Adipocyte (in vitro differentiated cells): ENCODE measurements at regions not wholly inside any gene's neighbourhood (a gene's known extent, or its start where the extent isn't known, plus 50 kb on each side); places are given as distances from the start of the nearest gene placed in this dataset.

ENCODE experiments used
- DNase-seq: peaks from one replicate; pipeline ENCODE4 v3.0.0-alpha.2; 2015; ENCODE audit warnings: low read depth
- H3K27me3 ChIP-seq: replicated peaks from 2 replicates; pipeline ENCODE4 v1.7.0; 2013; ENCODE audit warnings: mild to moderate bottlenecking, low read length, moderate library complexity; ENCODE audit not compliant: control insufficient read depth, insufficient read depth
- H3K36me3 ChIP-seq: 2 replicates; pipeline ENCODE4 v1.7.0; 2013; ENCODE audit warnings: low read length, mild to moderate bottlenecking, moderate library complexity; ENCODE audit not compliant: control insufficient read depth, insufficient read depth, severe bottlenecking
- H3K4me1 ChIP-seq: 2 replicates; pipeline ENCODE4 v1.7.0; 2013; ENCODE audit warnings: mild to moderate bottlenecking, low read length, moderate library complexity; ENCODE audit not compliant: control insufficient read depth, insufficient read depth
- H3K4me3 ChIP-seq: 2 replicates; pipeline ENCODE4 v1.7.0; 2013; ENCODE audit warnings: mild to moderate bottlenecking, low read length, moderate library complexity
- H3K9ac ChIP-seq: 2 replicates; pipeline ENCODE4 v1.7.0; 2013; ENCODE audit warnings: mild to moderate bottlenecking, low read length, moderate library complexity
- H3K9me3 ChIP-seq: 2 replicates; pipeline ENCODE4 v1.7.0; 2013; ENCODE audit warnings: mild to moderate bottlenecking, low read length, moderate library complexity; ENCODE audit not compliant: control insufficient read depth

GRCh38 chr16:86050591-86051367 is 151.8 kb downstream of the IRF8 start:
- H3K9ac ChIP-seq: no peak overlapping the region
- no peak for DNase-seq
- H3K4me3 ChIP-seq: no peak overlapping the region
- no peaks in the 10 kb centered on the region for H3K36me3 ChIP-seq
- peaks cover 85% of the 10 kb centered on the region for H3K27me3 ChIP-seq
- H3K9me3 ChIP-seq: no peaks in the 10 kb centered on the region
- no peaks in the 10 kb centered on the region for H3K4me1 ChIP-seq

GRCh38 chr16:86051368-86052114 is 152.6 kb downstream of the IRF8 start:
- Histone ChIP-seq H3K4me1 (no peaks in the 10 kb centered on the region), H3K9ac (no peak overlapping the region), H3K9me3 (no peaks in the 10 kb centered on the region), H3K27me3 (peaks cover 78% of the 10 kb centered on the region), H3K36me3 (no peaks in the 10 kb centered on the region), H3K4me3 (no peak overlapping the region)
- DNase-seq: no peak

GRCh38 chr16:86052115-86052670 is 153.2 kb downstream of the IRF8 start:
- Histone ChIP-seq H3K27me3 (peaks cover 71% of the 10 kb centered on the region), H3K9ac (no peak overlapping the region), H3K36me3 (no peaks in the 10 kb centered on the region), H3K9me3 (no peaks in the 10 kb centered on the region), H3K4me1 (no peaks in the 10 kb centered on the region), H3K4me3 (no peak overlapping the region)
- no peak for DNase-seq

- H3K4me1 ChIP-seq: no peaks in the 10 kb centered on the region
- no peak overlapping the region for H3K9ac ChIP-seq
- H3K36me3 ChIP-seq: no peaks in the 10 kb centered on the region
- H3K9me3 ChIP-seq: peaks cover under 1% of the 10 kb centered on the region
- no peak for DNase-seq
- H3K4me3 ChIP-seq: no peak overlapping the region
- peaks cover 70% of the 10 kb centered on the region for H3K27me3 ChIP-seq
These were observed 154.0 kb downstream of the IRF8 start for GRCh38 chr16:86052926-86053325.

GRCh38 chr16:86059253-86060171 is 160.6 kb downstream of the IRF8 start:
- Histone ChIP-seq H3K36me3 (no peaks in the 10 kb centered on the region), H3K9ac (no peak overlapping the region), H3K27me3 (peaks cover 62% of the 10 kb centered on the region), H3K9me3 (peaks cover 6% of the 10 kb centered on the region), H3K4me1 (peaks cover 3% of the 10 kb centered on the region), H3K4me3 (no peak overlapping the region)
- DNase-seq: peak; percentile 19

- peaks cover 54% of the 10 kb centered on the region for H3K27me3 ChIP-seq
- peaks cover 6% of the 10 kb centered on the region for H3K9me3 ChIP-seq
- H3K9ac ChIP-seq: no peak overlapping the region
- no peak overlapping the region for H3K4me3 ChIP-seq
- no peak for DNase-seq
- peaks cover 4% of the 10 kb centered on the region for H3K4me1 ChIP-seq
- no peaks in the 10 kb centered on the region for H3K36me3 ChIP-seq
These were observed 161.7 kb downstream of the IRF8 start for GRCh38 chr16:86060381-86061317.

GRCh38 chr16:86061318-86061695 is 162.3 kb downstream of the IRF8 start:
- H3K27me3 ChIP-seq: peaks cover 54% of the 10 kb centered on the region
- H3K9ac ChIP-seq: no peak overlapping the region
- H3K36me3 ChIP-seq: no peaks in the 10 kb centered on the region
- no peak overlapping the region for H3K4me3 ChIP-seq
- peaks cover 6% of the 10 kb centered on the region for H3K9me3 ChIP-seq
- DNase-seq: no peak
- peaks cover 9% of the 10 kb centered on the region for H3K4me1 ChIP-seq

GRCh38 chr16:86061721-86062120 is 162.8 kb downstream of the IRF8 start:
- Histone ChIP-seq H3K27me3 (peaks cover 54% of the 10 kb centered on the region), H3K4me1 (peaks cover 9% of the 10 kb centered on the region), H3K9ac (no peak overlapping the region), H3K9me3 (peaks cover 6% of the 10 kb centered on the region), H3K36me3 (no peaks in the 10 kb centered on the region), H3K4me3 (no peak overlapping the region)
- DNase-seq: no peak

GRCh38 chr16:86062271-86062965 is 163.5 kb downstream of the IRF8 start:
- Histone ChIP-seq H3K4me1 (peaks cover 9% of the 10 kb centered on the region), H3K4me3 (no peak overlapping the region), H3K9me3 (peaks cover 6% of the 10 kb centered on the region), H3K36me3 (no peaks in the 10 kb centered on the region), H3K27me3 (peaks cover 53% of the 10 kb centered on the region), H3K9ac (no peak overlapping the region)
- no peak for DNase-seq
